NCI-H2196 (cell line): ENCODE measurements at regions not wholly inside any gene's neighbourhood (a gene's known extent, or its start where the extent isn't known, plus 50 kb on each side); places are given as distances from the start of the nearest gene placed in this dataset.

Experiments
- DNase-seq: peaks from one replicate; lab custom pipeline; 2025; ENCODE audit not compliant: unreplicated experiment; lab: John Stamatoyannopoulos, UW

DNA sequence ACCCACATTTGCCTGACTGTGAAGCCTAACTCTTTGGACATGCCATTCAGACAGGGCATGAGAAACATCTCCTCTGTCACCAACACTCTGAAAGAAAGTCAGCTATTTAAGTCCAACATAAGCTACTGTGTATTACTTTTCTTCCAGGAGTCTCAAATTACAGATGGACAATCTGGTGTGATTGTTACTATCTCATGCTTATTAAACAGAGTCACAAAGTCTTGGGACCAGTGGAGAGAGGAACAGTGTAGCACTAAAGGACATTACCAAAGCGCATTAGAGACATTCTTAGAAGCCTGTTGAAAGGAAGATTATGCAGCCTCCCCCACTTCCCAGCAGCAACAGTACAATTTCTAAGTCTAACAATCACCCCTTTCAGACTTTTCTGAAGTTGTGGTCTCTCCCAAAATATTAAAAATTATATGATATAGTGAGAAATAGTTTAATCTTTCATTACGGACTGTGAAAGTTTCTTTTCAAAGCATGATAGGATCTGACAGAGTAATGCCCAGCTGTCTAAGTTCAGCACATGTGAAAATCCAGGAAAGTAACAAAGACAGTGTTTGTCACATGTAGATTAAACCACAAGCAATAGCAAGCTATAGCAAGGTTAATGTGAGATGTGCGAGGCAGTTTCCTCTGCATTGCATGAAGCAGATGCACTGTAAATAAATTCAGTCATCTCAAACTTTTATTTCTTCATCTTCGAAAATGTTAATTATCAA is 280.9 kb upstream of the FZD8 start:
- no peak for DNase-seq

DNA sequence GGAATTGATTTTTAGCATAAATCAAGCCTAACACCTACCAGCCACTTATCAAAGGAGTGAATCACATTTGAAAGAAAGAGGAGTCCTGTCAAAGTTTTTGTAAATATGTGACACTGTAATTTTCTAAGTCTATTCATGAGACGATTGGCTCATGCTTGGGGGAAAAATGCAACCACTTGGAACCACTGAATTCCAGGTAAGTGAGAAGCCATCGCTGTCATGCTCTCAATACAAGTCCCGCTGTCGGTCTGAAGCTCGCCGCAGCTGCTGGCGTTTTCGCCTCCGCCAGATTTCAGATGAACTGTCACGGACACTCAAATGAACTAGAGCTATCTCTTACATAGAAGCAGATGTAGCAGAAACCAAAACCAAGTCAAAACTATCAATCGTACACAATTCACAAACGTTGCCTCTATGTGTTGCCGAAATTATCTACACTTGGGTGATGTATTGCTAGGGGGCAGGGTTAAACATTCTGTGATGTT is 279.8 kb upstream of the FZD8 start:
- no peak for DNase-seq

DNA sequence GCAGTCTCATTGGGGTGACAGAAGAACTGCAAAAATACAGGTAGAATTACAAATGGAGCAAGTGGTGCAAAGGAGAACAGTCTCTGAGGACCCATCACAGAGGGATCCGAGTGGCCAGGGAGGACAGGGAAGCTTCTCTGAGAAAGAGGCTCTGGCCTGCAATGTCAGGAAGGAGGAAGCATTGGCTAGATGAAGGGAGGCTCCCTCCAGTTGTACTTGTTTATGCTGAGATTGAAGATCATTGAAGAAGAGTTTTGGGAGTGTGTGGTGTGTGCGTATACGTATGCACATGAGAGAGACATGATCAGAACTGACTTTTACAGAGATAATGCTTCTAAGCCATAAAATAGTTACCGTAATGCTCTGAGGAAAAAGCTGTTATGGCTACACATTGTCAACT is 274.7 kb upstream of the FZD8 start:
- no peak for DNase-seq

- no peak for DNase-seq
These were observed 271.5 kb upstream of the FZD8 start for GRCh38 chr10:35913628-35914027.

- no peak for DNase-seq
These were observed 270.8 kb upstream of the FZD8 start for GRCh38 chr10:35912615-35913569.

- no peak for DNase-seq
These were observed 269.9 kb upstream of the FZD8 start for GRCh38 chr10:35911954-35912353.

DNA sequence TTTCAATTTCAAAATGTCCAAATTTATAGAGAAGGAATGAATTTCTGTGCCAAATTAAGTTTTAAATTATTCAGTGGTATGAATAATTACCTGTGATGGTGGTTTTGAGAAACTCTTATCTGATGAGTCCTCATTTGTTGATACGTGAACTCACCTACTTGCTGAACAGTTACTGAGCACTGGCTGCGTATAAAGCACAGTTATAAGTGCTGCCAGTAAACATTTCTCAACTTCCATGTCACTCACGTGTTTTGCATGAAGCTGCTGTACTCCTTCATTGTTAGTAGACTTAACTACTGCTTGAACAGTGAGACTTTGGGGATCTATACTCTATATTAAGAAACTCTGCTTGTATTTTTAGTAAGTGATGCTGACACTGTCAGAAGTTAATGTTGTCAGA is 269.1 kb upstream of the FZD8 start:
- DNase-seq, result no peak

GRCh38 chr10:35910234-35910633 is 268.1 kb upstream of the FZD8 start:
- DNase-seq, result no peak

DNA sequence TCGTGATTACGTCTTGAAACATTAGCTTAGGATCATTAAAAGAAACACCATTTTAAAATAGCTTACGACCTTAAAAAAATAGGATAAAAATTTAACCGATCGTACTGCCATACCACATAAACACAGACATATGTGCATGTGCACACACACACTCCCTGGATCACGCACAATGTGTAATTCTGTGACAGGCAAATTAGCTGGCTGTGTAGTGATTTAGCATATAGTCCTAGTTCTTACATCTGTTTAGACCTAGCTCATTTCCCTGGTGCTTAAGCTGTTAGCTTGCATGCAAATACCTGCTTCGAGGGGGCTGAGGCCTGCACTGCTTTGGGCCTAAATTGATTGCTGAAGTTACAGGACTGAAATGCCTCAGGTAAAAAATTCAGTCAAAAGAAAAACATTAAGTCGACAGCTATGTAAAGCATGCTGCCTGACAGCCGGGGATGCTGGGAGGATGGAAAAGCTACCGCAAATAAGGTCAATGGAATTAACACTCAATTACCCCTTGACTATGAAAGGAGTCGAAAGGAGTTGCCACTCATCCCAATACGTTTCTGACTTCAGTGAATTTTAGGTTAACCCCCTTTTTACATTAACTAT is 267.1 kb upstream of the FZD8 start:
- DNase-seq, result no peak

- DNase-seq, result no peak
These were observed 266.4 kb upstream of the FZD8 start for GRCh38 chr10:35908451-35908850.

GRCh38 chr10:35907548-35907947 is 265.5 kb upstream of the FZD8 start:
- no peak for DNase-seq

- DNase-seq, result no peak
These were observed 264.1 kb upstream of the FZD8 start for GRCh38 chr10:35906155-35906554.

DNA sequence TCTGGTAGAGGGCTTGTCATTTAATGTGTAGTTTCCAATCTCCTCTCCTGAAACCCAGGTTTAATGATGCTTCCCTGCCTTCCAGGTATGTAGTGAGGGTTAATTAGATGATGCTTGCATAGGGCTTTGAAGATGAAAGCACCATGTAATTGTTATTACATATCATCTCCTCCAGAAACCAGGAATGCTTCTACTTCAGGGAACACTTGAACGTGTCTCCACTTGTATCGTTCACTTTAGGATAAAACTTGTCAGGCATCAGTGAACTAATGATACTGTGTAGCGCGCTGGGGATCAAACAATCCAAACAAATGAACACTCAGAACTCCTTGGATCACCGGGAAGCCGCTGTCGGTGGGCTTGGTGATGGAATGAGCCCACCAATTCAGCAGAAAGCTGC is 260.9 kb upstream of the FZD8 start:
- DNase-seq, result no peak

DNA sequence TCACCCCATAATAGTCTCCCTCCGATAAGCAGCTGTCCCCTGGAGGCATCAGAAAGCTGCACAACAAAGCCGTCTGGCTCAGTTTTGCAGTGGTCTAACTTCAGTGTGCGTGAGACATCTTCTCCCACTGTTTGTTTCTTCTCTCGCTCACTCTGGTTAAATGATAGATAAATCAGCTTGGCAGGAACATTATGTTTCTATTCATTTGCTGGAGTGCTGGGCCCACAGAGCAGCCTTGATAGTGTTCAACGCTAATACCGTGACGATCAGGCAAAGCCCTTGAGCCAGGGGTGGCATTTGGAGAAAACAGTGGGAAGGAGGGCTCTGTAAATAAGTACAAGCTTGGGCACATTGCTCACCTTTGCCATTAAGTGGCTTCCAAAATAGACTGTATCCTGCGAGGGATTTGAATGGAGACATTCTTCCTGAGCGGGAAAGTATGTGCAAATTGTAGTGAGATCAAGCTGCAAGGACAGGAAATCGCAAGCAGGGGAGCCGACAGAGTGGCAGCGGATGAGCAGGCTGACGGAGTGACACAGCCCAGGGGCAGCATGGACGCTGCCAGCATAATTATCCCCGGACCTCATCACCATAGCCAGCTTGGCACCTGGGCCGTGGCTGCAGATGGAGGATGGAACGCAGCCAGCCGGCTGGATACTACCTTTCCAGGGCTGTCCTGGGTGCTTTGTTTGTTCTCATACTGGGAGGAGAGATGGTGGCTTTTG is 256.8 kb upstream of the FZD8 start:
- no peak for DNase-seq

DNA sequence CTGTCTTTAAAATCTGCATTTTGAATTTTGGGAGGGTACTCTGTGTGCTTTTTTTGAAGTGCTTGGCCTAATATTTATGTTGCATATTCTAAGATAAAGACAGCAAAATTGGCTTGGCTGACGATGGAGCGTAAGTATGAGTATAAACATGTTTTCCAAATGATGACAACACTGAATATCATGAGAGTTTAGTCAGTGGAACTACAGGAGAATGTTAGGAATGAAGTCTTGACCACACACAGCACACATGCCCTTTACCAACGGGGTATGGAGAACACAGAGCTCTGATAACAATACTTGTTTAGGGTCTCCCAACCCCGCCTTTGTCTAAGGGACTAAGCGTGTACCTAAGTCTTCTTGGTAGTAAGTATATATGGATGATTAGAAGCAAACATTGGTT is 253.9 kb upstream of the FZD8 start:
- DNase-seq, result no peak

DNA sequence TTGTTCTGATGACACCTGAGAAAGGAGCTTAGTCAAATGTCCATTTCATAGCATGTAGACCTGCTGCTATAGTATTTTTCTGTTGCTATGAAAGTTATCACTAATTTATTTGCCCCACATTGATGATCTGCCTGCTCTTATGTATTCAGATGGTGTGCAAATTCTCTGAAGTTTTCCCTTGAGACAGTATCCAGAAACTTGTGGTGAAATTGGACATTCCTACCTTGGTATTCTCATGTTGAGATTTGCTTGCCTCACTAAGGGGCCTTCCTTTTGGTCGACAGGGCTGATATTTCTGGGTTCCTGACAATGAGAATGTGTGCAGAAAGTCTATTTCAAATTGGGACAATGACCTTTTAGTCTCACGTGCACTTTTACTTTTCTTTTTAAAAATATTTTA is 253.2 kb upstream of the FZD8 start:
- DNase-seq, result no peak

DNA sequence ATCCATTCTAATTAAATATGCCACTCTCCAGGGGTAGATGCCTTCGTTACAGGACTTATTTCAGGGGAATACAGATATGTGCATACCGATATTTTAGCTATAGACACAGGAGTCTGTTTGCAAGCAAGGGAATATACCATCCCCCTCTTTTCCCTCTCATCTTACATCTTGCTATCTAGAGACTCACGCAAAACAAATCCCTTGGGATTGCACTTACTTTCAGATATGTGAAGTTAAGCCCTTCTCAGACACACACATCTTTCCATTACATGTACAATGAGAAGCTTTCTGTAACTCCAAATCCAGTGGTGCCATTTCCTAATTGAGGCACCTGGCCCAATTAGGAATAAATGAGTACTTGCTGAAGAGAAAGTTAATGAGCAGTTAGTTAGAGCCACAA is 250.4 kb upstream of the FZD8 start:
- no peak for DNase-seq

GRCh38 chr10:35890676-35891495 is 248.8 kb upstream of the FZD8 start:
- DNase-seq, result no peak

- no peak for DNase-seq
These were observed 248.0 kb upstream of the FZD8 start for GRCh38 chr10:35889971-35890675.

DNA sequence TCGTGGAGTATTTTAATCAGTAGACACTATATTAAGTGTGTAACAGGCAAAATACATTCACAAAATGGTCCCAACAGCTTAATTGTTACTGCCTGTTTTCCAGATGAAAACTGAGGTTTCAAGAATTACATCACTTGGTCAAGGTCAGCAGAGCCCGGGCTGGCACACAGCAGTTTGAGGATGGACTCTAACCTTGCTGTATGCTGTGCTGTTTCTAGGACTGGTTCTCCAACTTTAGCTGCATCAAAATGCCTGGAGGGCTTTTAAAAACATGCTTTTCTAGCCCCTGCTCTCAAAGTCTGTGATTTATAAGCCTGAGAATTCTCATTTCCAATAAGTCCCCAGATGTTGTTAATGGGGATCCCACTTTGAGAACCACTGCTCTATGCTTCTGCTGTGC is 247.1 kb upstream of the FZD8 start:
- no peak for DNase-seq
